ENCODE measurements at regions not wholly inside any gene's neighbourhood (a gene's known extent, or its start where the extent isn't known, plus 50 kb on each side); places are given as distances from the start of the nearest gene placed in this dataset.

- Histone ChIP-seq H3K4me2 (ENCODE audit: low read length) (no peak overlapping the region), H3K27ac (ENCODE audit: low read depth, low read length, poor library complexity, severe bottlenecking) (no peak overlapping the region), H3K79me2 (ENCODE audit: insufficient read depth, low read length) (no peaks in the 10 kb centered on the region), H3K36me3 (ENCODE audit: insufficient read depth, low read length) (no peaks in the 10 kb centered on the region), H4K20me1 (ENCODE audit: insufficient read depth, low read length) (no peaks in the 10 kb centered on the region), H3K27me3 (ENCODE audit: insufficient read depth, low read length) (no peaks in the 10 kb centered on the region), H3K9me3 (ENCODE audit: low read length) (no peaks in the 10 kb centered on the region), H3K4me3 (ENCODE audit: low read depth, low read length, poor library complexity, severe bottlenecking) (no peak overlapping the region), H2AFZ (ENCODE audit: low read length) (no peak overlapping the region), H3F3A (ENCODE audit: insufficient read depth, low read length) (no peaks in the 10 kb centered on the region), H3K4me1 (ENCODE audit: insufficient read depth, low read length, severe bottlenecking) (no peaks in the 10 kb centered on the region), H3K9ac (ENCODE audit: low read length) (no peak overlapping the region), H3K9me2 (ENCODE audit: low read depth, low read length) (no peaks in the 10 kb centered on the region)
- no peak for TF ChIP-seq EZH2 (IDR thresholded peaks at IDR 0.05; ENCODE audit: borderline replicate concordance, low read length)
- TF ChIP-seq, protein P1, sequence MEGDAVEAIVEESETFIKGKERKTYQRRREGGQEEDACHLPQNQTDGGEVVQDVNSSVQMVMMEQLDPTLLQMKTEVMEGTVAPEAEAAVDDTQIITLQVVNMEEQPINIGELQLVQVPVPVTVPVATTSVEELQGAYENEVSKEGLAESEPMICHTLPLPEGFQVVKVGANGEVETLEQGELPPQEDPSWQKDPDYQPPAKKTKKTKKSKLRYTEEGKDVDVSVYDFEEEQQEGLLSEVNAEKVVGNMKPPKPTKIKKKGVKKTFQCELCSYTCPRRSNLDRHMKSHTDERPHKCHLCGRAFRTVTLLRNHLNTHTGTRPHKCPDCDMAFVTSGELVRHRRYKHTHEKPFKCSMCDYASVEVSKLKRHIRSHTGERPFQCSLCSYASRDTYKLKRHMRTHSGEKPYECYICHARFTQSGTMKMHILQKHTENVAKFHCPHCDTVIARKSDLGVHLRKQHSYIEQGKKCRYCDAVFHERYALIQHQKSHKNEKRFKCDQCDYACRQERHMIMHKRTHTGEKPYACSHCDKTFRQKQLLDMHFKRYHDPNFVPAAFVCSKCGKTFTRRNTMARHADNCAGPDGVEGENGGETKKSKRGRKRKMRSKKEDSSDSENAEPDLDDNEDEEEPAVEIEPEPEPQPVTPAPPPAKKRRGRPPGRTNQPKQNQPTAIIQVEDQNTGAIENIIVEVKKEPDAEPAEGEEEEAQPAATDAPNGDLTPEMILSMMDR (IDR thresholded peaks at IDR 0.05; ENCODE audit: low read length), result no peak
Measured at GRCh38 chr4:35491093-35491492, 753.2 kb downstream of the ARAP2 start.

GRCh38 chr4:35493977-35494376, 750.3 kb downstream of the ARAP2 start:
- no peaks in the 10 kb centered on the region for H3K27me3 ChIP-seq (ENCODE audit: insufficient read depth, low read length)

DNA sequence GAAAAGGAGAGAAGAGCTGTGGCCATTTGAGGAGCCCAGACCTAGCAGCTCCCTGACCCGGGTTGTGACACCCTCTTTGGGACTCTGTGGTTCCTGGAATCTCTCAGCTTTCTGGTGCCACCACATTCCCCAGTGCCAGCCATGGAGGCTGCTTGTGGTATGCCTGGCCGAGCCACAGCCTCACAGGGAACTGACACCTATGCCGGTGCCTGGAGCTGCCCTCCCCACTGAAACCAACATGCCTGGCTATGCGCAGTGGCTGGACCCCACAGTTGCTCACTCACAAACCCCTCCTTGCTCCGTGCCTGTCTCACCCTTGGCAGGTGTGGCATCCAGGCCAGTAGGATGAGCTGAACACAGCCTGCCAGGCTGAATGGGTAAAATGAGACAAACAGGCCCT, 749.4 kb downstream of the ARAP2 start:
- no peaks in the 10 kb centered on the region for H3K36me3 ChIP-seq (ENCODE audit: insufficient read depth, low read length)
- H3K27ac ChIP-seq (ENCODE audit: low read depth, low read length, poor library complexity, severe bottlenecking), result no peak overlapping the region
- no peaks in the 10 kb centered on the region for H4K20me1 ChIP-seq (ENCODE audit: insufficient read depth, low read length)
- H3F3A ChIP-seq (ENCODE audit: insufficient read depth, low read length), result no peaks in the 10 kb centered on the region
- no peaks in the 10 kb centered on the region for H3K4me1 ChIP-seq (ENCODE audit: insufficient read depth, low read length, severe bottlenecking)
- no peaks in the 10 kb centered on the region for H3K9me2 ChIP-seq (ENCODE audit: low read depth, low read length)
- no peaks in the 10 kb centered on the region for H3K27me3 ChIP-seq (ENCODE audit: insufficient read depth, low read length)
- H3K4me3 ChIP-seq (ENCODE audit: low read depth, low read length, poor library complexity, severe bottlenecking), result no peak overlapping the region
- no peaks in the 10 kb centered on the region for H3K9me3 ChIP-seq (ENCODE audit: low read length)
- TF ChIP-seq, protein P1 (IDR thresholded peaks at IDR 0.05; ENCODE audit: low read length), result no peak
- TF ChIP-seq EZH2 (IDR thresholded peaks at IDR 0.05; ENCODE audit: borderline replicate concordance, low read length), result no peak
- no peak overlapping the region for H3K9ac ChIP-seq (ENCODE audit: low read length)
- H2AFZ ChIP-seq (ENCODE audit: low read length), result no peak overlapping the region
- no peak overlapping the region for H3K4me2 ChIP-seq (ENCODE audit: low read length)
- no peaks in the 10 kb centered on the region for H3K79me2 ChIP-seq (ENCODE audit: insufficient read depth, low read length)

More at GRCh38 chr4:35493977-35494376, 750.3 kb downstream of the ARAP2 start:
- H3K79me2 ChIP-seq (ENCODE audit: insufficient read depth, low read length), result no peaks in the 10 kb centered on the region
- no peak overlapping the region for H3K4me2 ChIP-seq (ENCODE audit: low read length)
- no peaks in the 10 kb centered on the region for H3K9me2 ChIP-seq (ENCODE audit: low read depth, low read length)
- H3K9me3 ChIP-seq (ENCODE audit: low read length), result no peaks in the 10 kb centered on the region
- H2AFZ ChIP-seq (ENCODE audit: low read length), result no peak overlapping the region
- H3K27ac ChIP-seq (ENCODE audit: low read depth, low read length, poor library complexity, severe bottlenecking), result no peak overlapping the region
- H3K4me3 ChIP-seq (ENCODE audit: low read depth, low read length, poor library complexity, severe bottlenecking), result no peak overlapping the region
- H3K9ac ChIP-seq (ENCODE audit: low read length), result no peak overlapping the region
- H3K4me1 ChIP-seq (ENCODE audit: insufficient read depth, low read length, severe bottlenecking), result no peaks in the 10 kb centered on the region
- H4K20me1 ChIP-seq (ENCODE audit: insufficient read depth, low read length), result no peaks in the 10 kb centered on the region
- no peaks in the 10 kb centered on the region for H3F3A ChIP-seq (ENCODE audit: insufficient read depth, low read length)
- TF ChIP-seq EZH2 (IDR thresholded peaks at IDR 0.05; ENCODE audit: borderline replicate concordance, low read length), result no peak
- TF ChIP-seq, protein P1 (IDR thresholded peaks at IDR 0.05; ENCODE audit: low read length), result no peak
- H3K36me3 ChIP-seq (ENCODE audit: insufficient read depth, low read length), result no peaks in the 10 kb centered on the region

Data from OCI-LY1 (cell line).